ENCODE measurements at regions not wholly inside any gene's neighbourhood (a gene's known extent, or its start where the extent isn't known, plus 50 kb on each side); places are given as distances from the start of the nearest gene placed in this dataset.

DNA sequence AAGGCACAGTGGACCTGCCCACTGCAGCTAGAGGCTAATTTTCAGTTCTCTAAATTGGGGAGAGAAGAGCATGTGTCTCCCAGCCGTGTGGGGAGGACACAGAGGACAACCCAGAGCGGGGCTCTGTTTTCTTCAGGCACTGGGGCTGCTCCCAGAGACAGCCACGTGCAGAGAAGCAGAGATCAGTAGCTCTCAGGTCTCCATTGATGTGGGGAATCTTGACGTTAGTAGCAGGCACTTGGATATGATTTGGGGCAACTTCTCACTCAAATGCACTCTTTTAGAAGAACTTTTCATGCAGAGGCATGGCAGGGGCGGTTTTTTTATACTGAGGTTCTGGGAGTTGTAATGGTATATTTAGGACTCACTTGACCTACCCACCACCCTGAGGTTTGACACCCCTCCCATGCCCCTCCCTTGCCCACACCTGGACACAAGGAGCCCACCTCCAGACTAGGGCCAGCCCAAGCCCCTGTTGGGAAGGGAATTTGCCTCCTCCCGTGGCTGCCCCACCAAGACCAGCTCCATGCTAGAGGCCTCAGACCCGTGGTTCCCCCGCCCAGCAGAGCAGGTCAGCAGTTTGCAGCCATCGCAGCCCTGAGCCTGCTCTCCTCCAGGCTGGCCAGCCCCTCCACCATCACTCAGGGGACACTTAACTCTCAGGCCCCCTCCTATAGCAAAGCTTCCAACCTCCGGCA, 94.2 kb upstream of the RTL6 start:
- Histone ChIP-seq H2AFZ (ENCODE audit: low read depth, low read length, severe bottlenecking) (no peak overlapping the region), H3K27me3 (ENCODE audit: low read length) (no peaks in the 10 kb centered on the region), H3K27ac (ENCODE audit: low read depth, low read length) (no peak overlapping the region), H3F3A (ENCODE audit: insufficient read depth) (no peaks in the 10 kb centered on the region), H4K20me1 (ENCODE audit: low read depth, low read length) (no peaks in the 10 kb centered on the region), H3K4me3 (ENCODE audit: insufficient read depth, low read length, poor library complexity, severe bottlenecking) (no peak overlapping the region), H3K79me2 (ENCODE audit: insufficient read depth, low read length) (no peaks in the 10 kb centered on the region), H3K4me2 (ENCODE audit: low read depth, low read length, poor library complexity, severe bottlenecking) (no peak overlapping the region), H3K9ac (ENCODE audit: low read length) (no peak overlapping the region), H3K36me3 (ENCODE audit: low read length) (no peaks in the 10 kb centered on the region), H3K9me3 (ENCODE audit: insufficient read depth, low read length) (no peaks in the 10 kb centered on the region), H3K9me2 (replicated peaks; ENCODE audit: insufficient read depth, low read length) (no peaks in the 10 kb centered on the region)
- TF ChIP-seq, protein P1, sequence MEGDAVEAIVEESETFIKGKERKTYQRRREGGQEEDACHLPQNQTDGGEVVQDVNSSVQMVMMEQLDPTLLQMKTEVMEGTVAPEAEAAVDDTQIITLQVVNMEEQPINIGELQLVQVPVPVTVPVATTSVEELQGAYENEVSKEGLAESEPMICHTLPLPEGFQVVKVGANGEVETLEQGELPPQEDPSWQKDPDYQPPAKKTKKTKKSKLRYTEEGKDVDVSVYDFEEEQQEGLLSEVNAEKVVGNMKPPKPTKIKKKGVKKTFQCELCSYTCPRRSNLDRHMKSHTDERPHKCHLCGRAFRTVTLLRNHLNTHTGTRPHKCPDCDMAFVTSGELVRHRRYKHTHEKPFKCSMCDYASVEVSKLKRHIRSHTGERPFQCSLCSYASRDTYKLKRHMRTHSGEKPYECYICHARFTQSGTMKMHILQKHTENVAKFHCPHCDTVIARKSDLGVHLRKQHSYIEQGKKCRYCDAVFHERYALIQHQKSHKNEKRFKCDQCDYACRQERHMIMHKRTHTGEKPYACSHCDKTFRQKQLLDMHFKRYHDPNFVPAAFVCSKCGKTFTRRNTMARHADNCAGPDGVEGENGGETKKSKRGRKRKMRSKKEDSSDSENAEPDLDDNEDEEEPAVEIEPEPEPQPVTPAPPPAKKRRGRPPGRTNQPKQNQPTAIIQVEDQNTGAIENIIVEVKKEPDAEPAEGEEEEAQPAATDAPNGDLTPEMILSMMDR (IDR thresholded peaks at IDR 0.05; ENCODE audit: insufficient read depth, low read length, poor library complexity, severe bottlenecking): no peak
- TF ChIP-seq EZH2phosphoT487 (conservative IDR thresholded peaks at IDR 0.05; ENCODE audit: low read length): no peak

DNA sequence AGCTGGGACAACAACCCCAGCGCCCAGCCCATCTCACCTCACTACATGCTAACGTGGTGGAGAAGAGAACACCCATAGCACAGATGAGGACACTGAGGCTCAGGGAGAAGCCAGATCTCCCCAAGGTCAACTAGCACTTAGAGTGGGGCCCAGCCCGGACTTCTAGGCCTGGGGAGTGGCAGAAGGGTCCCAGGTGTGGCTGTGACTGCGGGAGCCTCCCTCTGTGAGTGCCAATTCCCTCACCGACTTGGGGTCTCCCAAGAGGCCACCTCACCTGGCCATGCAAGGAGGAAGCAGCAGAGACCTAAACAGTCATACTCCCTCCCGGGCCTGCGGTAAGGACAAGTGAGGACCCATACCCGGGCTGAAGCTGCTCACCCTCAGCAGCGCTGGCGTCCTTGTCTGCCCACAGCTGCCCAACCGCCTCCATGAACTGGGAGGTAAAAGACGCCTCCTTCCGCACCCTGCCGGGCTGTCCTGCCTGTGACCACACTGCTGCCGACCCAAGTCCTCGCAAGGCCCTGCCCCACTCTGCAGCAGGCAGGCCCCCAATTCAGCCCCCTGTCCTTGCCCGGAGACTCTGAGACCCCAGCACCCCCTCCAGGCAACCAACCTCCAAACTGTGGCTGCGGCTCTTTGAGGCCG, 93.2 kb upstream of the RTL6 start:
- H3F3A ChIP-seq (ENCODE audit: insufficient read depth): no peaks in the 10 kb centered on the region
- H3K4me2 ChIP-seq (ENCODE audit: low read depth, low read length, poor library complexity, severe bottlenecking): no peak overlapping the region
- no peaks in the 10 kb centered on the region for H3K9me2 ChIP-seq (replicated peaks; ENCODE audit: insufficient read depth, low read length)
- no peaks in the 10 kb centered on the region for H4K20me1 ChIP-seq (ENCODE audit: low read depth, low read length)
- no peaks in the 10 kb centered on the region for H3K9me3 ChIP-seq (ENCODE audit: insufficient read depth, low read length)
- H3K27ac ChIP-seq (ENCODE audit: low read depth, low read length): no peak overlapping the region
- no peaks in the 10 kb centered on the region for H3K79me2 ChIP-seq (ENCODE audit: insufficient read depth, low read length)
- H3K27me3 ChIP-seq (ENCODE audit: low read length): no peaks in the 10 kb centered on the region
- TF ChIP-seq EZH2phosphoT487 (conservative IDR thresholded peaks at IDR 0.05; ENCODE audit: low read length): no peak
- TF ChIP-seq, protein P1 (IDR thresholded peaks at IDR 0.05; ENCODE audit: insufficient read depth, low read length, poor library complexity, severe bottlenecking): no peak
- no peak overlapping the region for H3K9ac ChIP-seq (ENCODE audit: low read length)
- H2AFZ ChIP-seq (ENCODE audit: low read depth, low read length, severe bottlenecking): no peak overlapping the region
- no peak overlapping the region for H3K4me3 ChIP-seq (ENCODE audit: insufficient read depth, low read length, poor library complexity, severe bottlenecking)
- no peaks in the 10 kb centered on the region for H3K36me3 ChIP-seq (ENCODE audit: low read length)

DNA sequence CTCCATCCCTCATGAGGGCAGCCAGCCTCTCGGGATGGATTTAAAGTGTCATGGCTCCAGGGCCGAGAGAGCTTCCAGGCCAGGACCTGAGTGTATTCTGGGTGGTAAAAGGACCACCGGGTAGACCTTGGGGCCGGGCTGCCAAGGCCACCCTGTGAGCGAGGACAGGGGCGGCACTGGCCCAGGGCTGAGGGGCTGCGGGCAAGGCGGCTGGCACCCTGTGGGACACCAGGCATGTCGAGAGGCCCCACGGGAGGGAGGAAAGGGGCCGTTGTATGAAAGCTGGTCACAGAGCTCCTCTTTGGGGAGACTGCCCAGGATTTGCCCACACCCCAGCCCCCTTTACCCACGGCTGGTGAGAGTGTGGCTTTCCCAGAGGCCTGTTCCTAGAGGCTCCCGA, 92.3 kb upstream of the RTL6 start:
- Histone ChIP-seq H2AFZ (ENCODE audit: low read depth, low read length, severe bottlenecking) (no peak overlapping the region), H3K79me2 (ENCODE audit: insufficient read depth, low read length) (no peaks in the 10 kb centered on the region), H3K27ac (ENCODE audit: low read depth, low read length) (no peak overlapping the region), H3K9me2 (replicated peaks; ENCODE audit: insufficient read depth, low read length) (no peaks in the 10 kb centered on the region), H3K27me3 (ENCODE audit: low read length) (no peaks in the 10 kb centered on the region), H3K4me3 (ENCODE audit: insufficient read depth, low read length, poor library complexity, severe bottlenecking) (no peak overlapping the region), H3K4me2 (ENCODE audit: low read depth, low read length, poor library complexity, severe bottlenecking) (no peak overlapping the region), H3K9ac (ENCODE audit: low read length) (no peak overlapping the region), H3K36me3 (ENCODE audit: low read length) (no peaks in the 10 kb centered on the region), H4K20me1 (ENCODE audit: low read depth, low read length) (no peaks in the 10 kb centered on the region), H3F3A (ENCODE audit: insufficient read depth) (no peaks in the 10 kb centered on the region), H3K9me3 (ENCODE audit: insufficient read depth, low read length) (no peaks in the 10 kb centered on the region)
- no peak for TF ChIP-seq EZH2phosphoT487 (conservative IDR thresholded peaks at IDR 0.05; ENCODE audit: low read length)
- TF ChIP-seq, protein P1 (IDR thresholded peaks at IDR 0.05; ENCODE audit: insufficient read depth, low read length, poor library complexity, severe bottlenecking): no peak
